NCI-H146 treated with DMSO at 0.1 percent for 48 hours (cell line): ENCODE measurements at regions not wholly inside any gene's neighbourhood (a gene's known extent, or its start where the extent isn't known, plus 50 kb on each side); places are given as distances from the start of the nearest gene placed in this dataset.
A peak's percentile ranks its signal among the peaks of the same experiment; 100 is the strongest.
"Not testable (repeated sequence)": the region's sequence is repeated elsewhere in the genome, so short reads cannot be mapped to it uniquely, and the experiment has no call there.

Experiments used
- DNase-seq: peaks from one replicate; lab custom pipeline; 2025; ENCODE audit not compliant: unreplicated experiment; lab: John Stamatoyannopoulos, UW

DNA sequence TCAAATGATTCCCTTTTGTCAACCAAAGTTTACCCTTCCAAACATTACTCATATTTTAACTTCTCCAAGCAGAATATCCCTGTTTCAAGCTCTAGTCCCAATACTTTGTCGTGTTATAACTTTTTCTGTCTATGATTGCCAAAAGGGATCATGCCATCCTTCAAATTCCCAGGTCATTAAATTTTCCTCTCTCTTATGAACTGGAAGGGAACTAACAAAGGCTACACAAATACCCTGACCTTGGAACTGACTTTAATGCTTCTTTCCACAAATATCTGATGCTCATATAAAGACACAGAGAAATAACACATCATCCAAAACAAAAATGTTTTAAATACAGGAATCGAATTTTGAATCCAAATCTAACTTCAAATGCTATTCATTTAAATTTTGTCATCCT is 1352.7 kb downstream of the CDH11 start:
- no peak for DNase-seq

DNA sequence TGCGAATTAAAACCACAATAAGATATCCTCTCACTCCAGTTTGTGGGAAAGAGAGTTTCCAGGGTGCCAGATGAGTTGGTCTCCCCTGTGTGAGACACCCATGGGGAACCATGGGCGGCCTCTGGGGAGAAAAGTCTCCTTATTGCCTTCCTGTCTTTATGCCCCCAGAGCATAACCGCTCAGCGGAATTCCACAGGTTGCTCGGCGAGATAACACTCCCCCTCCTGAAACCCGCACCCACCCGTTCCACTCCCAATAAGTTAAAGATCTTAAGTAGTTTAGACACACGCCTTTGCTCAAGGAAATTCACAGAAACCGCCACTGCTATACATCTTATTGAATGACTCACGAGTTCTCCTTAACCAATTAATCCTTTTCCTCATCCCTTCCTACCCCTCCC is 1361.6 kb downstream of the CDH11 start:
- DNase-seq: not testable (repeated sequence)

DNA sequence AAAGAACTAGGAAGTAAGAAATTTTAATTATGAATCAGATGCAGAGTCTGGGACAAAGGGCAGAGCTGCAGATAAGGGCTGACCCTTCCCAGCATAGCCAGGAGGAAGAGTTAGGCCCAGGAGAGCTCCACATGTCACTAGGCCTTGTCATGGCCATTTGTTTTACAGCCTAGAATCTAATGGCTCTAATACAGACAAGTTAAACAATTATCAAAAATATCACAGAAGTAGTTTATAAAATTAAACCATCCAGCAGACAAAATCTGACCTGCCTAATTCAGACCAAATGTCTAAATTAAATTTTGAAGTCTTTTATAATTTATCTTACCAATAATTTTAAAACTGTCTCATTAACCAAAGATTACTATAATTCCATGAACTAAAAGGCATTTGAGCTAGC is 1369.5 kb downstream of the CDH11 start:
- no peak for DNase-seq

DNA sequence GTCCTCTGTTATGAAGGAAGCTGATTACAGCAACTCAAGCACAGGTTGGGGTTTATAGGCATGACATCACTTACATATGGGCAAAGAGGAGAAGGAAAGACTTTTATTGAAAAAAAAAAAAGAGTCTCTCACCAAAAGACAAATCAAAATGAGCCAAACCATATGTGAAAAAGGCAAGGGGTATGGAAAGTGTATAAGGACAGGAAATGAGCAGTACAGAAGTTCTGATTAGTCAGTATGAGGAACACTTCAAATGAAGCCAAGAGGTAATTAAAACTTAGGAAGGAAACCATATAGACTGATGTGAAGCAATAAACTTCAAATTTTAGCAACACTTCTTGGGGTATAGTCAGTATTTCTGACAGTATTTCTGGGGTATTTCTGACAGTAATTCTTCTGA is 1372.6 kb downstream of the CDH11 start:
- DNase-seq: no peak

DNA sequence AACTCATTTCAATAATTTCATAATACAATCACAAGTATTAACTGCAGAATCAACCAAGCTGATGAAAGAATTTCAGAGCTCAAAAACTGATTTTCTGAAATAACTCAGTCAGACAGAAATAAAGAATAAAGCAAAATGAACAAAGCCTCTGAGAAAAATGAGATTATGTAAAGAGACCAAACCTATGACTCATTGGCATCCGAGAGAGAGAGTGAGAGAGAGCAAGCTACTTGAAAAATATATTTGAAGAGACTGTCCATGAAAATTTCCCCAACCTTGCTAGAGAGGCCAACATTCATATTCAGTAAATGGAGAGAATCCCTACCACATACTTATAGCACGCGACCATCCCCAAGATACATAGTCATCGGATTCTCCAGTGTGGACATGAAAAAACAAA is 1376.4 kb downstream of the CDH11 start:
- DNase-seq: no peak

DNA sequence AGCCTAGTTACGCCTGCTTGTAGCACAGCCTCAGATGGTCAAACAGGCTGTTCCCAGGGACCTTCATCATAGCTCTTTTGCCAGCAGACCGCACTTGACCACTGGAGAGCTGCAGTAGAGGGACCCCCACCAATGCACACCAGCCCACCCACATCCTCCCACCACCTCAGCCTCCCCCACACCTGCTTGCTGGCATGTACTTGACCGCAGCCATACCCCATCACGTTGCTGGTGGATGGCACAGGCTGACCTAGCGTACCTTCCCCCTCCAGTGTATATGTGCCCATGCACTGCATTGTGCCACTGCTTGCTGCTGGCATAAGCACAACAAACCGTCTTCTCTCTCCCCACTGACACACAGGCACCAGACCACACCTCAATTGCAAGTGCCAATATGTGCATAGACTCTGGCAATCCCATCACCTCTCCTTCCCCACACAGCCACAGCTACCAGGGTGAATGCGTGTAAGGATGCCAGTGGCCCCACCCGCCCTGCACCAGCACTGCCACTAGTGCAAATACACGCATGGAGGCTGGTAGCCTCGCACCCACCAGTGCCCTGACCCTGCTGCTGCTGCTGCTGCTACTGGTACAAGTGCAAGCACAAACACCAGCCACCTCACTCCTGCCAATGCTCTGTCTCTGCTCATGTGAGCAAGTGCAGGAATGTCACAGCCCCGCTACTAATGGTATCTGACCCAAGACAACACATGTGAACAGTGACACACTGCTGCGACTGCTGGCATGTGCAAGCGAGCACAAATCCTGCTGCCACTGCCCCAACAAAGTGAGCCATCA is 1377.6 kb downstream of the CDH11 start:
- DNase-seq: no peak

DNA sequence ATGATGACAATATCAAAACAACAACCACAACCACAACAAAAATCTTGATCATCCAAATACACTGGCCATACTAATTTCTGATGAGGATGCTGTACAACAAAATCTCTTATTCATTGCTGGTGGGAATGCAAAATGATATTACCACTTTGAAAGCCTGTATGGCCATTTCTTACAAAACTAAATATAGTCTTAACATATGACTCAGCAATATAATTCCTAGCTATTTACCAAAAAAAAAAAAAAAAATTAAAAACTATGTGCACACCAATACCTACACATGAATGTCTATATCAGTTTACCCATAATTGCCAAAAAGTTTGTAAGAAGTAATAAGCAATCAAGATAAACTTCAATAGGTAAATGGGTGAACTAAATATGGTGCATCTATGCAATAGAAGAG is 1379.7 kb downstream of the CDH11 start:
- no peak for DNase-seq

DNA sequence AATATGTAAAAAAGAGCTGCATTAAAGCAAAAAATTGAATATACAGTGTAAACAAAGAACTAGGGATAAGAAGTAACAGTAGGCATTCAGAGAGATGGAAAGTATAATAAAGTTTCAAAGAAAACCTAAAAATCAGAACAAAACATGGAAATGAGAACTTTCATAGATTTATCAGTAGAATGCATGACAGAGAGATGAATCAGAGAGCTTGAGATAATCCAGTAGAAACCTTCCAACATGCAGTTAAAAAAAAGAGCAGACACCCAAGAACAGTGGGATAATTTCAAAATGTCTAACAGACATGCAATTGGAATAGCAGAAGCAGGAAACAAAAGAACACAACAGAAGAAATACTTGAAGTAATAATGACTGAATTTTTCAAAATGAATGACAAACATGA is 1384.2 kb downstream of the CDH11 start:
- no peak for DNase-seq

DNA sequence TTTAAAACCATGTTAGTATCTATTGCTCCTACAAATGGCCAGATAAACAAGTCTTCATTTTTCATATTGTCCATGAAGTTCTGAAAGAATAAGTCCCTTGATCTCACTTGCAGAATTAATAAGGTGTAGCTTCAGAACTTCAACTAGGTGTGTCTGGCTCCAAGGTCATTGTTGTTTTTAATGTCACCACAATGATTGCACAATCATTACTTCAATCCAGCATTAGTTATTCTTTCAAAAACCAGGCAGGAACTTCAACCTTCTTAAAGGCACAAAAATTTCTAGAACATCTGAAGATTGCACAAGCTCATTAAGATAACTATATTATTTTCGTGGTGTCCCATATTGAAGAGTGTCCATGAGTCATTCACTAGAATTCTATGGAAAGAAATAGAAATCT is 1386.4 kb downstream of the CDH11 start:
- DNase-seq: no peak

DNA sequence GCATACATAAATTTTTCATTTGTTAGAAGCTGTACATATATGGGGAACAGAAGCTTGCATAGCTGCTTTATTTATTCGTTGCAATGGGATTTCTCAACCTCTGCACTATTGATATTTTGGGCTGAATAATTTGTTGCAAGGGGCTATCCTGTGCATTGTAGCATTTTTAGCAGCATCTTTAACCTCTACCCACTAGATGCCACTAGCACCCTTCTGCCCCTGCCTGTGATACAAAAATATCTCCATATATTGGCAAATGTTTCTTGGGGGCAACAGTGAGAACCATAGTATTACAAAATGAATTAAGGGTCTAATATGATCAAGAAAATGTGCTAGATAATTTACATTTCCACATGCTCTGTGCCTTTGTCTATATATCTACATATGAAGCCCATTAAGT is 1401.0 kb downstream of the CDH11 start:
- DNase-seq: no peak

DNA sequence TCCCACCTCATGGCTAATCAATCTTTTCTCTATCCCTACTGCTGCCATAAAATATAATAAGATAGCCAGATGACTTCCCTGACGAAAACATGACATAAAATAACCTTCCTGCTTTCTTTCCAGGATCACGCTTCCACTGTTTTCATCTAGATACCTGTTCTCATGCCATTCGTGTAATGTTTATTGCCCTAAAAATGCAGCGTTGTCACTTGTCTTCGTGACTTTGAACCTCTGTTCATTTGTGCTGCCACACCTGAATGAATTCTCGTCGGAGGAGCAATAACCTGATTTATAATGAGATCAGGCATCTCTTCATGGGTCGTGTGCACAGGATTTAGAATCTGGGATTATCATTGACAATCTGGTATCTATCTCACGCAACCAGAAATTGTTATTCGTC is 1401.9 kb downstream of the CDH11 start:
- DNase-seq: no peak

DNA sequence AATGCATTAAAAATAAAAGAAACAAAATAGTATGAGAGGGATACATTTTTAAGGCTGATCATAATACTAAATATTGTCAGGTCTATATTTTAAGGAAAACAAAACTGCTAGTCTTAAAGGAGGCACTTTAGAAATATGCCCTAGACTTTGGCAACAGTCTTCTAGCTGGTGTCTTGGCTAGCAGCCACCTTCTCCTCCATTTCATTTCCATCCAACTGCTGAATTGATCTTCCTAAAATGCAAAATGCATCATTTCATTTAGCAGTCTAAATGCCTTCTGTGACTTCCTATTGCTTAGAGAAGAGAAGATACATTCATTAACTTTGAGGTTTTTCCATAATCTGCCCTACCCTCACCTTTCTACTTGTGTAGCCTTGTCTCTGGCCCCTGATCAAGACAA is 1404.1 kb downstream of the CDH11 start:
- no peak for DNase-seq

DNA sequence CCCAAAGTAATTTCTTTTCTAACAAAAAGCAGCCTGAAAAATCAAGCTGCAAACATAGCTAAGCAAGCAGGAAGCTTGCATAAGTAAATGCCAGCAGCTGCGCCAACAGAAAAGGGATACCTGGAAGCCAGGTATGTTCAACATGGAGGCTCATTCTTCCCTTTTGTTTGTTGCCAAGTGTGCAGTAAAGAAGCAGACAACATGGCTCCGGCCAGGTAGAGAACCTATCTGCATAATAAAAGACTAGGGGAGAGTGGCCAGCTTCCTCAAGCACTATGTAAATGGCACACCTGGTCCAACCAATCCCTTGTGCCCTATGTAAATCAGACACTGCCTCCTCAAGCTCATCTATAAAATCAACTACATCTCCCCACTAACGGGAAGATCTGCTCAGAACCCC is 1407.0 kb downstream of the CDH11 start:
- peak; percentile 74 for DNase-seq

DNA sequence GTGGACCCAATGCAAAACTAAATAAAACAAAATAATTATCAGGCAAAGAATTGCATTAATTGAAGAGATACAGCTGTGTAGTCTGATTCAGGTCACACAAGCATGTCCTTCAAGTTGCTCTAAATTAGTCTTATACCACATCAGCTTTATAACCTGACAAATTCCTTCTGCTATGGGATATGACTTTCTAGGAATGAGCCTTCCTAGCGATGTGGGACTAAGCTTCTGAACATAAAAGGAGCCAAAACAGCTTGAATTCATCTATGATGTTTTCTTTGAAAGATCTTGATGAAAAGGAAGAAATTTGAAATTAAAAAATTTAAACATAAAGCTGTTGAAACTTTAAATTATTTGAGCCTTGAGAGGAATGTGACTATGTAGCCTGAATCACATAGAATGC is 1409.1 kb downstream of the CDH11 start:
- DNase-seq: no peak

DNA sequence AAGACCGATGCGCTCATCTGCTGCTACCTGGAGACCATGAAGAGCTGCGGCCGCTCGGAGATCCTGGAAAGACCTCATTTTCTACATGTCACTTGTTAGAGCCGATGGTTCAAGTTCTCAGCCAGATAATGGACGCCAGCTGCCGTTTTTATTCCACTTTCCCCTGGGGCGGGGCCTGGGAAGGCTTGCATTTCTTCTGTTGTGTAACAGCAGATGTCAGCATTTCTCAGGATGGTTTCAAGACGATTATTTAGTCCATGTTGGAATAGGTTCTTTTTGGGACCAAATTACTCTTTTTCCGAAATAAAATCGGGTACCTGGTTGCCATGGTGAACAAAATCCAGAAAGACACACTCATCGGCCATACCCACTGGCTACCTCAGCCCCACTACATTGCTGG is 1418.3 kb downstream of the CDH11 start:
- no peak for DNase-seq

DNA sequence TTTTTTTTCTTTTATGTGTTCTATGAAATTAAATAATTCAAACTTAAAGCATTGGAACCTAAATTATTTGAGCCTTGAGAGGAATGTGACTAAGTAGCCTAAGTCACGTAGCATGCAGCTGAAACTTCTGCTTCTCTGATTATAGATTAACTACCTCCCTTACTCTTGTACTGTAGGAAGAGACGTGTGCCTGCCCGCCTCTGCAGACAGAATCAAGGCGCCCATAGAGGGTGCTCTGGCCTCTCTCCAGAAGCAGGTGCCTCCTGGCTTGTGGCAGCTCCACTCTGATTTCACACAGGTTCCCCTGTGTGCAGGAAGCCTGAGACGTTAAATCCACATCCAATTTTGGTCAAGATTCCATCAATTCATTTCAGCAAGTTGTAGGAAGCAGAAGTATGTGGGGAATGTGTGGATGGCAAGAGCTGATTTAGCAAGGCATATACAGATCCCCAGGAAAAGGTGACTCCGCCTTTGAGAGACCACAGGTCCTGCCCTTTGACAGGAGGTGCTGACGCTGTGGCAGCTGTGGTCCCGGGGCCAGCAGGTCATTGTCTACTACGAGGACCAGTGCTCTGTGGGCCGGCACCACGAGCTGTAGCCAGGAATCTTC is 1418.8 kb downstream of the CDH11 start:
- DNase-seq: peak; percentile 24

DNA sequence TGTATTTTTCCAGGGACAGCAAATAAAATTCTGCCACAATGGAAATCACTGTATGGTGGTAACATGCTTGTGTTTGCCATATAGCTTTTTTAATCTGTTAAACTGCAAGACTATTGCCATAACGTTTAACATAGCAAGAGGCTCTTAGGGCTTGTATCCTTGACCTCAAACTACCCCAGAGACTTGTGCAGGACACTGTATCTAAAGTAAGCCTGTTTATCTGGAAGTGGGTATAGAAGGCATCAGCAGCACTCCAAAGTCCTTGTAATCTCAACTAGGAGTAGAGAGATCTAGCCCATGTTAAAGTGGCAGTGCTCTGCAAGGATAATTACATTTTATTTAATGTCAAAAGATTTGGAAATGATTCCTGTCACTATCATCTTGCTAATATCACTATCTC is 1424.1 kb downstream of the CDH11 start:
- DNase-seq: no peak

DNA sequence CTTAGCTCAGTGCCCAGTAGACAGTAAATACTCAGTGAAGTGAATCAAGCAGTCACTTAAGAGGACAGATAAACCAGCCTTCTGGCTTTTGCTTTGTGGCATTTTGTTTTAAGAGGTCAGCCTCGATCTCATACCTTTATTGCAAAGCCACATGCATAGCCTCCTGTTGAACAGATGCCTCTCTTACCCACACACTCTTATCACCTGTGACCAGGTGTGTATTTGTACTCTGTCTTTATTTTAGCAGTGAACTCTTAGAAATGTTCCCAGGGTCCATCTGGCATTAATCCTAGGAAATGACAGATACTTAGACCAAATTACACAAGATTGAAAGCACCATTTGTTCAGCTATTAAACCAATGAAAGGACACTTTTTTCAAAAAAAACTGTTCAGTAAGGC is 1426.5 kb downstream of the CDH11 start:
- DNase-seq: peak; percentile 62

DNA sequence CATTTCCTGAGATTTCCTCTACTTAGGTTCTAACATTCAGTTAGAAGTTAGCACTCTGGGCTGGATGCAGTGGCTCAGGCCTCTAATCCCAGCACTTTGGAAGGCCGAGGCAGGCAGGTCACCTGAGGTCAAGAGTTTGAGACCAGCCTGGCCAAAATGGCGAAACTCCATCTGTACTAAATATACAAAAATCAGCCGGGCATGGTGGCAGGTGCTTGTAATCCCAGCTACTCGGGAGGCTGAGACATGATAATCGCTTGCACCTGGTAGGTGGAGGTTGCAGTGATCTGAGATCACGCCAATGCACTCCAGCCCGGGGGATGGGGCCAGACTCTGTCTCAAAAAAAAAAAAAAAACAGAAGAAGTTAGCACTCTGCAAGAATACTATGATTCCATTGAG is 1430.9 kb downstream of the CDH11 start:
- DNase-seq: peak; percentile 27

DNA sequence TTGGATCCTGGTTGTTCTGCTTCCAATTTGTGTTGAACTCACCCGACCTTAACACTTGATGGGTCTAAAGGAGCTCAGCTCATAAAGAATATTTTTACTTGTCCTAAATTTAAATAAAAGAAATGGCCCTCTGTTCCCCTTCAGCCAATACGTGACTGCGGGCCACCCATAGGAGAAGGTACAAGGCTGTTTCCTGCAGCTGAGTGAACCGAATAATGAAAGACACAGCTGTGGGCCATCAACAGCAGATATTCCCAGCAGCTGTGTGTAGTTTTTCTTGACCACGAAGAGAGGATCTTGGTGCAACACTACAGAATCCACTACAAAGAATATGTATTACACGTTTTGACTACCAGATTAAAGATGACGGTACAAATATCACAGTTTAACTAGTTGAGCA is 1431.6 kb downstream of the CDH11 start:
- DNase-seq: no peak

DNA sequence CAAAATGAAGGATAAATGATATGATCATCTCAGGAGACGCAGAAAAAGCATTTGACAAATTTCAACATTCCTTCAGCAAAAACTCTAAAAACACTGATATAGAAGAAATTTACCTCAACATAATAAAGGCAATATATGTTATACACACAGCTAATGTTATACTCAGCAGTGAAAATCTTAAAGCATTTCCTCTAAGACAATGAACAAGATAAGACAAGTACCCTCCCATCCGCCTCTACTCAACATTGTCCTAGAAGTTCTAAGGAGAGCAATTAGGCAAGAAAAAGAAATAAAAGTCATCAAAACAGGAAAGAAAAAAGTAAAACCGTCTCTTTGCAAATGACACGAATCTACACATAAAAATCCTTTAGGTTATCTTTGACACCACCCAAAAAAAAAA is 1432.8 kb downstream of the CDH11 start:
- DNase-seq: no peak

DNA sequence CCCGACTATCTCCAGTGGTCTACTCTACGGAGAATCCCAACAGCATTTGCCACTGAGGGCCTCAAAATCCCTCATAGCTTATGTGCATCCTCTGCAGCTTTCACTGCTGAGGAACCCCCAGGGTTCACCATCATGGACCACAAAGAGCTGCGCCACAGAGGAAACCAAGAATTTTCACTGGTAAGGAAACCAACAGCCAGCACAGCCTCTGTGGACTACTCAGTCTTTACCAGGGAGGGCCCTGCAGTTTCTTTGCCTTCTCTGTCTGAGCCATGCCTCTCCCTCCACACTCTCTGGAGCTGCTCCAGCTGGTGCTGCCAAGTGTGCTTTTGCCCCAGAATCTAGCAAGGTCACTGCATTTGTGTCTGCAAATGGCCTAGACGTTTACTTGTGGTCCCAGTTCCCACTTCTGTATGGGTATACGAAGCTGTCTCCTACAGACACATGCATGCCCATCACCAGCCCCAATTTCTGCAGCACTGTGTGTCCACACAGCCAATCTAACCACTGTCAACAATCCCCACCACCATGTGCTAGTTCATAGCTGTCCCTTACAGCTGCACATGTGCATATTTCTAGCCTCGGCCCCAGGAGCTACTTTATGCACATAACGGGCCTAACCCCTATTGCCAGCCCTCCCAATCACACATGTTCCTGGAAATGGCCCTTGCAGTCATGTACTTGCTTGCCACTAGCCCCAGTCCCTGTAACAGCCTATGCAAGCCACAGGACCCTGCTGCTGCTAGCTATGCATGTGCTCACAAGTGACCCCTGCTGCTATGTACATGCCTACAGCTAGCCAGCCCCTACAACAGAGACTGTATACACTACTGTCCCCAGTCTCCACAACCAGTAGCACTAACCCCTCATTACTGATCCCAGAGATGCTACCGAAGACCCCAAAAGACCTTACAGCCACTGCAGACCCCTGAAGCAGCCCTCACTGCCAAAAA is 1437.4 kb downstream of the CDH11 start:
- DNase-seq: no peak
